Nephron (organoid): ENCODE measurements at regions not wholly inside any gene's neighbourhood (a gene's known extent, or its start where the extent isn't known, plus 50 kb on each side); places are given as distances from the start of the nearest gene placed in this dataset.

Source experiments
- H3K27ac Mint-ChIP-seq, 3 experiments: 2 replicates each; pipeline ENCODE4 v1.8.0; 2020; ENCODE audit warnings: mixed read lengths in 3 of 3, mild to moderate bottlenecking in 2 of 3, moderate library complexity in 1 of 3
- H3K27me3 Mint-ChIP-seq: 2 replicates; pipeline ENCODE4 v1.8.0; 2021; ENCODE audit warnings: low read depth, mild to moderate bottlenecking, moderate library complexity, mixed read lengths
- H3K36me3 Mint-ChIP-seq: 2 replicates; pipeline ENCODE4 v1.8.0; 2020; ENCODE audit warnings: low read depth, mixed read lengths
- H3K4me1 Mint-ChIP-seq: 2 replicates; pipeline ENCODE4 v1.8.0; 2020; ENCODE audit warnings: mixed read lengths
- H3K4me3 Mint-ChIP-seq, 3 experiments: 2 replicates each; pipeline ENCODE4 v1.8.0; 2020; ENCODE audit warnings: mild to moderate bottlenecking in 3 of 3, mixed read lengths in 3 of 3, moderate library complexity in 2 of 3
- H3K9me3 Mint-ChIP-seq: 2 replicates; pipeline ENCODE4 v1.8.0; 2020; ENCODE audit warnings: mixed read lengths
- CTCF ChIP-seq, 3 experiments: fragments of 200-600 bp; sonication (generic); IDR thresholded peaks; one replicate each; pipeline ENCODE4 v1.5.0; 2021; ENCODE audit warnings: antibody characterized with exemption in 3 of 3; ENCODE audit not compliant: unreplicated experiment in 3 of 3

GRCh38 chr4:3645711-3646679 is 113.8 kb upstream of the LRPAP1 start:
- Mint-ChIP-seq H3K9me3 (peaks cover 5% of the 10 kb centered on the region), H3K4me1 (peaks cover under 1% of the 10 kb centered on the region), H3K4me3 (no peak overlapping the region), H3K27me3 (peaks cover 34% of the 10 kb centered on the region), H3K27ac (peak overlapping the region in 1 of 3 experiments; percentile 37), H3K36me3 (no peaks in the 10 kb centered on the region)
- no peak for TF ChIP-seq CTCF (IDR thresholded peaks at IDR 0.05; ENCODE audit: unreplicated experiment in 3 of 3)

GRCh38 chr4:3644849-3645627 is 112.8 kb upstream of the LRPAP1 start:
- H3K27me3 Mint-ChIP-seq = peaks cover 34% of the 10 kb centered on the region
- peak overlapping the region in 1 of 3 experiments; percentile 37 for H3K27ac Mint-ChIP-seq
- peaks cover 8% of the 10 kb centered on the region for H3K4me1 Mint-ChIP-seq
- H3K9me3 Mint-ChIP-seq = no peaks in the 10 kb centered on the region
- no peaks in the 10 kb centered on the region for H3K36me3 Mint-ChIP-seq
- no peak for TF ChIP-seq CTCF (IDR thresholded peaks at IDR 0.05; ENCODE audit: unreplicated experiment in 3 of 3)
- no peak overlapping the region for H3K4me3 Mint-ChIP-seq

- Mint-ChIP-seq H3K4me1 (peaks cover 15% of the 10 kb centered on the region), H3K9me3 (peaks cover under 1% of the 10 kb centered on the region), H3K27ac (no peak overlapping the region), H3K4me3 (peak overlapping the region in 1 of 3 experiments; percentile 42), H3K36me3 (no peaks in the 10 kb centered on the region), H3K27me3 (peaks cover 24% of the 10 kb centered on the region)
- TF ChIP-seq CTCF (IDR thresholded peaks at IDR 0.05; ENCODE audit: unreplicated experiment in 3 of 3) = no peak
Measured at GRCh38 chr4:3643518-3644433, 111.6 kb upstream of the LRPAP1 start.

- peaks cover 3% of the 10 kb centered on the region for H3K9me3 Mint-ChIP-seq
- no peak overlapping the region for H3K4me3 Mint-ChIP-seq
- H3K27ac Mint-ChIP-seq = no peak overlapping the region
- TF ChIP-seq CTCF (IDR thresholded peaks at IDR 0.05; ENCODE audit: unreplicated experiment in 3 of 3) = no peak
- no peaks in the 10 kb centered on the region for H3K36me3 Mint-ChIP-seq
- peaks cover 23% of the 10 kb centered on the region for H3K4me1 Mint-ChIP-seq
- H3K27me3 Mint-ChIP-seq = peaks cover 20% of the 10 kb centered on the region
Measured at GRCh38 chr4:3642806-3643517, 110.7 kb upstream of the LRPAP1 start.

GRCh38 chr4:3642056-3642630 is 109.9 kb upstream of the LRPAP1 start:
- Mint-ChIP-seq H3K27me3 (peaks cover 15% of the 10 kb centered on the region), H3K4me3 (no peak overlapping the region), H3K9me3 (peaks cover 3% of the 10 kb centered on the region), H3K27ac (no peak overlapping the region), H3K36me3 (no peaks in the 10 kb centered on the region), H3K4me1 (peaks cover 29% of the 10 kb centered on the region)
- no peak for TF ChIP-seq CTCF (IDR thresholded peaks at IDR 0.05; ENCODE audit: unreplicated experiment in 3 of 3)
